Posterior cingulate gyrus (tissue), 11 donors: ENCODE measurements at regions not wholly inside any gene's neighbourhood (a gene's known extent, or its start where the extent isn't known, plus 50 kb on each side); places are given as distances from the start of the nearest gene placed in this dataset.
"Not testable (repeated sequence)": the region's sequence is repeated elsewhere in the genome, so short reads cannot be mapped to it uniquely, and the experiment has no call there.

Experiments used
- DNase-seq, 10 donors: peaks; one replicate each; pipeline versions ENCODE4 v3.0.0 to v3.0.0-alpha.2; 2020 to 2021; ENCODE audit warnings: mixed read lengths in 3 of 10
- intact Hi-C: fragments of 100-400 bp; cut with DNase I; formaldehyde crosslinking; loops from one replicate; pipeline ENCODE4 v1.15.1; 2023

DNA sequence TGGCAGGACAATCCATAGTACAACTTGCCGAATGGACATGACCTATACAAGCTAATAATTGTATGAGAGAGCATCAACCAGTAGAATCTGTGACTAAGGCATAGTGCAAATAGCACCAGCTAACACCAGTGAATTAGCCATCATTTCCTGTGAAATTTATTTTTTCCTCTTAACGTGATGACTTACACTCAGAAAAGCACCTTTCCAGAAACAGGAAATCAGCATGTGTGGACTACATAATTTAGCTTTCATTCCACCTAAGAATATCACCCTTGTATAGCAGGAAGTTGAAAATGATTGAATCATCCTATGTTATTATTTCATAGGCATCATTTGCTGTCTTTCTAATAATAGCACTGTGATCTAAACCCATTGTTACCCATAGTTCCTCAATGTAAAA is 1393.4 kb upstream of the PCDH7 start:
- no peak for DNase-seq

DNA sequence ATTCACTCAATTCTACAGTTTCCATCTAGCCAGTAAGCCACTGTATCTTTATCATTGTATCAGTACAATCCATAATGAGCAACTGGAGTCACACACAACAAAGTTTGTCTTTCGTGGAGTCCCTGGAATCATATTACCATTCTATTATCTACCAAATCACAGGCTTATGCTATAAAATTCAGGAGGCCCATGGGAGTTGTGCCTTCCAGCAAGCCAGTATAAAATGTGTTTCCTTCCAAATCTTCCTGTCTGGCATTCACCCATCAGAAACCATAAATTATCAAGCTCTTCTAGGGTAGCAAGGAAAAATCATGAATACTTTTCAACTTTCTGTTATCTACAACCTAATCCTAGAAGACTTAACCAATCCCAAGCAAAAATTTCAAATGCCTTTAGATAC is 1383.3 kb upstream of the PCDH7 start:
- intact Hi-C loops, result no loop called here
- no peak for DNase-seq

More for the DNA sequence above, 1393.4 kb upstream of the PCDH7 start:
- intact Hi-C loops, result no loop called here

DNA sequence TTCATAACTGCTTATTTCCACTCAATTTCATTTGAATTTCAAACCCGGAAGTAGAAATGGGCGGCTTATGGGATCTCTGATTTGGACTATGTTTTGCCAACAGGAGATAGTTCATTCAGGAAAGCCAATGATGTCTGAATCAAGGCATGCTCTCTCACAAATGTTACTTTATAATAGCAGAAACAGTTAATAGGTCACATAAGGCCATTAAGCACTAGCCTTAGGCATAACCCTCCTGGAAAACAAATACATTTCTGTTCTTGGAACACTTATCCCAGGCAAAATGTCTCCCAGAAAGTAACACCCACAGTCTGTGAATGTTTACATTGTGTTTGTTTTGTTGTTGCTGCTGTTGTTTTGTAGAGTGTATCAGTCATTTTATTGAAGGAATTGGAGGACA is 1347.2 kb upstream of the PCDH7 start:
- intact Hi-C loops, result no loop called here
- DNase-seq, result no peak

- no peak for DNase-seq
- intact Hi-C loops, result no loop called here
Measured at GRCh38 chr4:29375716-29376115, 1344.5 kb upstream of the PCDH7 start.

- DNase-seq, intact Hi-C loops: not testable (repeated sequence)
Measured at GRCh38 chr4:29378237-29378636, 1341.9 kb upstream of the PCDH7 start.

- intact Hi-C loops, result no loop called here
Measured at GRCh38 chr4:29390921-29391320, 1329.2 kb upstream of the PCDH7 start.

DNA sequence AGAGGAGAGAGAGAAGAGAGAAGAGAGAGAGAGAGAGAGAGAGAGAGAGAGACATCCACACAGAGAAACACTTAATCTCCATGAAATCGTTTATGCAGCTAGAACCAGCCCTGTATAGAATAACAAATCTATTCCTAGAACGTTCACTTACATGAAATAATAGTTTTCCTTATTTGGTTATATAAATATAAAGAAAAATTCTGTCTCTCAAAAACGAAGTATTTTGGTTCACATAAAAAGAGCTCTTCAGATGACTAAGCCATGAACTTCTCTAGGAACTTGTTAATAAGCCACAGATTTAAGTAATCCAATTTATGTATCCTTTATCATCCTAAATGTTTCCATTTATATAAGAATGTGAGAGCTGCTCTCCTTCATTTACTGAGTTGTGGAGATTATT is 1315.1 kb upstream of the PCDH7 start:
- DNase-seq, result no peak
- intact Hi-C loops, result no loop called here

More at GRCh38 chr4:29390921-29391320, 1329.2 kb upstream of the PCDH7 start:
- no peak for DNase-seq

DNA sequence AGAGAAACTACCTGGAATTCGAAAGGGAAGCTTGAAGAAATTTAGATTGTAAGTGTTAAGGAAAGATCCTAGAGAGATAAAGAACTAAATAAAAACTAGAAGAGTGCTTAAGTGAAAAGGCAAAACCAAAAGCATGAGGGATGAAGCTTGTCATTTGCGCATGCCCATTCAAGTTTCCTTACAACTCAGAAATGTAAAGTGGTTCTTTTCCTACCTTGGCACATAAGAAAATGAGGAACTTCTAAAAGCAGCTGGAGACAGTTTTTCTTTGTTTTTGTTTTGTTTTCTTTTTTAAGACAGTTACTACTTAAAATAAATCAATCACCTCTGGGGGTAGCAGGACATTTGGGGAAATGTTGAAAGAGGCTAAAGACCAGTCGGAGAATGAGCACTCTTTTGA is 1304.4 kb upstream of the PCDH7 start:
- intact Hi-C loops, result no loop called here
- no peak for DNase-seq

GRCh38 chr4:29423836-29424721 is 1296.1 kb upstream of the PCDH7 start:
- intact Hi-C loops, result no loop called here
- no peak for DNase-seq

- intact Hi-C loops, result no loop called here
- DNase-seq, result no peak
Measured at GRCh38 chr4:29453303-29453820, 1266.8 kb upstream of the PCDH7 start.

GRCh38 chr4:29459926-29460325 is 1260.2 kb upstream of the PCDH7 start:
- intact Hi-C loops, result no loop called here
- DNase-seq, result no peak

- intact Hi-C loops, result no loop called here
- no peak for DNase-seq
Measured at GRCh38 chr4:29467044-29467717, 1253.0 kb upstream of the PCDH7 start.
